Activated CD4-positive, alpha-beta T cell treated with anti-CD3 and anti-CD28 coated beads, Interleukin-2, amount 50 U/mL, for 4 hours (primary cell): ENCODE measurements at regions not wholly inside any gene's neighbourhood (a gene's known extent, or its start where the extent isn't known, plus 50 kb on each side); places are given as distances from the start of the nearest gene placed in this dataset.
"Not testable (repeated sequence)": the region's sequence is repeated elsewhere in the genome, so short reads cannot be mapped to it uniquely, and the experiment has no call there.

Experiments
- DNase-seq, 2 experiments: peaks; one replicate each; pipeline ENCODE4 v3.0.0-alpha.2; 2020

GRCh38 chr9:589723-590122, 251.8 kb upstream of the DMRT1 start:
- DNase-seq, result no peak

DNA sequence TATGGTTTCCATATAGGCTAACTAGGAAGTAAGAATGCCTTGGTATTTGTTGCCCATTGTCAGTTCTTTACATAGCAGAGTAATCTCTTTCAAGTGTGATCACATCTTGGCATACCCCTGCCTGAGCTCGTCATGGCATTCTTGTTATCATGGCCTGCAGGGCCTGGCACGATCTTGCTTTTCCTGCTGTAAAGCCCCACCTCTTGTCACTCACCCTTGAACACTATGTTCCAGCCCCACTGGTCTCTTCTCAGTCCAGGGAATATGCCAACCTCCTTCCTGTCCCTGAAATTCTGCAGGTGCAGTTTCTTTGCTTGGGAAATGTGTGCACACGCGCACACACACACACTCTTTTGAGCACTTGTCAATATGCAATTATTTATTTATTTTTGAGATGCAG, 250.2 kb upstream of the DMRT1 start:
- DNase-seq, result no peak

DNA sequence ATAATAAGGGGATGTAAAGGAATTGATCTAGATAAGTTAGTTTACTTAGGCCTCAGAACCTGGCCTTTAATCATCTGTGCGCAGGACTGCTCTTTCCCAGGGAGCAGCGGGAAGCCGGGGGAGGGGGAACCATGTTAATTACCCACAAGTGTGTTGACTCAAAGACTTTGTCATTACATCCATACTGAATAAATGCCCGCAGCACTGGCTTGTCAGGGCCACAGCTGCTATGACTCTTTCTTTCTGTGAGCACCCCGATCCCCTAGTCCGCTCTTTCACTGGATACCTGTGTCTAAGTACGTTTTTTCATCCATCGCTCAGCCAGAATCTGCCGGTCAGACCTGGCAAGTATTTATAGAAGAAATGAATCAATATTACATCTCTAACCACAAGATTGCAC, 249.3 kb upstream of the DMRT1 start:
- no peak for DNase-seq

DNA sequence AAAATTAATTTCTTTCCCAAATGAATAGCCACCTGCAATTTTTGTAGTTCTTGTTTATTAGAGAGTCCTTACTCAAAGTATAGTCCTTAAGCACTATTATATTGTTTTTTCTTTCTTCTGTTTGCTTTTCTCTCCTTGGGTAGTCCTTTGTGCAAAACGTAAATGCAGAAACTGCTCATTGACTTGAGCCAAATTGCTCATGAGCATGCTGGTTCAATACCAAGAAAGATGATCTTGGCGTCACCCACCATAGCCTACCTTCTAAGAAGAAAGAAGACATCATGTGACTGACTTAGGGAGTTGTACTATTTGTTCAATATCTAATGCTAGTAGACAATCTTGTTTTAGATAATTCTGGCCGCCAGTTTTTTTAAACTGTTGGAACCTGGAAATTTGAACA, 248.8 kb upstream of the DMRT1 start:
- DNase-seq, result no peak

- no peak for DNase-seq
Observed at GRCh38 chr9:593809-594208, 247.7 kb upstream of the DMRT1 start.

DNA sequence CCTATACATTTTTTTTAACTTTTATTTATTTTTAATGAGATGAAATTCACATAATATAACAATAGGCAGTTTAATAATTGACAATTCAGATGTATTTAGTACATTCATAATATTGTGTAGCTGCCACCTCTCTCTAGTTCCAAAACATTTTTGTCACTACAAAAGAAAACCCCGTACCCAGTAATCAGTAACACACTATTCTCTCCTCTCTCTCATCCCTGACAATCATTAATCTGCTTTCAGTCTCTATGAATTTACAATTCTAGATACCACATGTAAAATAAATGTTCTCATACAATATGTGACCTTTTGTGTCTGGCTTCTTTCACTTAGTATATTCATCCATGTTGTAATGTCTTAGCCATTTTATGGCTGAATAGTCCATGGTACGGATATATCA, 244.8 kb upstream of the DMRT1 start:
- no peak for DNase-seq

GRCh38 chr9:600006-600405, 241.5 kb upstream of the DMRT1 start:
- DNase-seq, result no peak

DNA sequence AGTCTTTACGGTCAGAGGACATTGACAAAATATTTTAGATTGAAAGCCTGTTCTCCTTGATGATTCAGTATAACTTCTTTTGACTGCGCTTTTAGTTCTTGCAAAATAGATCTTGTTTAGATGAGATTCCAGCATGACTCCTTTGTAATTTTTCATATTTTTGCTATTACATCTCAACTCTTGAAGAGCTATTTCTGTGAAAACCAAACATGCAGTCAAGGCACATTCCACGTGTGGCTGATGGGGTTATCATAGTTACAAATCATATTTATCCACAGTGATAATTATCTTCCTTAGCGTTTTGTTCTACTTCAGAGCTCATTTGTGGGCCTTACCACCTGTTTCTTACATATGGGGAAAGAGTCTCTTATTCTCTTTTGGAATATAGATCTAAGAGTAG, 238.8 kb upstream of the DMRT1 start:
- no peak for DNase-seq

DNA sequence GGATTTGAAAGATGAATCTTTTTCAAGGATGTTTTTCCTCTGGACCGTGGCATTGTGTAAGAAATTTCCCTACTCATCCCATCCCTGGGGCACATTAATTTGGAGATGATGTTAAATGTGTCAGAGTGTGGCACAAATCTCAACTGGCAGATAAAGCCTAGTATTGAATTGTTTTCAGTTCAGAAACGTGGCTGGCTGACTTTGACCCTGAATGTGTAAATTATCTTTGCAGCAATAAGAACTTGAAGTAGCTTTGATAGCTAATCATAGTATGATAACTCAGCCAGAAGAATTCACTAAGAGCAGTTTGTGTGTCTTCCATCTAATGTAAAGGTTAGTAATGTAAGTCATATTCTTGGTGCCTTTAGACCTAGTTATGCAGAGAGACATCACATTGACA, 238.4 kb upstream of the DMRT1 start:
- no peak for DNase-seq

DNA sequence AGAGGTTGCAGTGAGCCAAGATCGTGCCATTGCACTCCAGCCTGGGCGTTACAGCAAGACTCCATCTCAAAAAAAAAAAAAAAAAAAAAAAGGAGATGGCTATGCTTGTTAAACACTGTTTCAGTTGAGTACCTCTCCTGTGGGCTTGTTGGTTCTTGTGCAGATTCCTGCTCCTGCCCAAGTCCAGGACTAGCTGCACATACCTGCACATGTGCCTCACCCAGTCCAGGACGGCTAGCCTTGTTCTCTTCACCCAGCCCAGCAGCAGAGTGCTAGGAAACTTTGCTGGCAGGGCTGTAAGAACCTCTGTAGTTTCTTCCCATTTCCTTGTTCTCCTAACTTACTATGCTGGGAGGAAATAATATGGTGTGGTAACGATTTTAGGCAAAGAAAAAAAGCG, 234.1 kb upstream of the DMRT1 start:
- DNase-seq, result no peak

DNA sequence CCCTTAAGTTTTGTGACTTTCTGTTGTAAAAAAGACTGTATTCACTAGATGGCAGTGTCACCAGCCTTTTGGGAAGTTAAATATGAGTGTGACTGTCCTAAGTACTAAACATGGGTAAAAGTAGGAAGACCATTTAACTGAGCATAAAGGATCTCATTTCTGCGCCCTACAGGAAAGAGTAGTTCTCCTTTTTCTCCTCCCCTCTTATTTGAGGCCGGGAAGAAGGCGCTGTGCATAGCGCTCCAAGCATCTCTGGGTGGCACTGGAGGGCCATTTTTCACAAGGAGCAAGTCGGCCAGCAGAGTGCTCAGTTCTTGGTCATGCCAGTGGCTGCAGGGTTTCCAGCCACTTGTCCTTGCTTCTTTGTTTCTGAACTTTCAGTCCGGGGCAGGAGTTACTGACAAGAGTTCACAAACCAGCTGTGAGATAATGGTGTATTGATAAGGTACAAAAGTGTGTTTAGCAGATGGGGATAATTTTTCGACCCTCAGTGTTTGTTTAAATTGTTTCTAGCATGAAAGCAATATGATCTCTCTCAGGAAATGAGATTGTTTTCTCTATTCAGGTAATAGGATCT, 227.6 kb upstream of the DMRT1 start:
- DNase-seq, result no peak

DNA sequence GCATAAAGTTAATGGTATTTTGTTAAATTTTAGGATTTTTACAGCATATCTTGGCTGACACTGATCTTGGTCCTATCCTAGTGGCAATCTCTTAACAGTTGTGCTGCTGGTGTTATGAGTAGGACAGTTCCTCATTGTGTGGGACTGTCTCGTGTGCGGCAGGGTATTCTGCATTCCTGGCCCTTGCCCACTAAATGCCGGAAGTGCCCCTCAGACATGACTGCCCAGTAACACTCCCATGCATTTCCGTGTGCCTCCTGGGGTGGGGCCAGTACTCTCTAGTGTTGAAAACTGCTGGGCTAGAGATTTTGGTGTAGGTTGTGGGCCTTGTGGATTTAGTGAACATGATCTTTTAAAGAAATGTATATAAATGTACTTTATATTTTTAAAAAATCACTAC, 227.1 kb upstream of the DMRT1 start:
- DNase-seq, result no peak

DNA sequence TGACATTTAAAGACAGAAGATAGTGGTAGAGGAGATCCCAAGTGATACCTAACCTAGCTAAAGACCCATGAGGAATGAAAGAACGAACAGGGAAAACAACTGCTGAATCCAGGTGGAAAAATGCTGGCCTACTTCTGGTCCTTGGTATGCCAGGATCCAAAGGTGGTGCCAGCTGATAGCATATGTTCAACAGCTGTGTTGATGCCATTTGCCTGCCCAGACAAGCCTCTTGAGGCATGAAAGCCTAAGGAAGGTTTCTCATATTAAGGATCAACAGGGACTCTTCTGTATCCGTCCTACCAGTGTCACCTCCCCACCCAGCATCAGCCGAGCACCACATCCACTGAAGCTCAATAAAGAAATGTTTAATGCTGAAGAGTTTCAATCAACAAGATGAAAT, 225.7 kb upstream of the DMRT1 start:
- no peak for DNase-seq

- DNase-seq, result no peak
Observed at GRCh38 chr9:616694-617093, 224.8 kb upstream of the DMRT1 start.

GRCh38 chr9:617445-618085, 223.9 kb upstream of the DMRT1 start:
- no peak for DNase-seq

- DNase-seq, result no peak
Observed at GRCh38 chr9:618478-618877, 223.0 kb upstream of the DMRT1 start.

DNA sequence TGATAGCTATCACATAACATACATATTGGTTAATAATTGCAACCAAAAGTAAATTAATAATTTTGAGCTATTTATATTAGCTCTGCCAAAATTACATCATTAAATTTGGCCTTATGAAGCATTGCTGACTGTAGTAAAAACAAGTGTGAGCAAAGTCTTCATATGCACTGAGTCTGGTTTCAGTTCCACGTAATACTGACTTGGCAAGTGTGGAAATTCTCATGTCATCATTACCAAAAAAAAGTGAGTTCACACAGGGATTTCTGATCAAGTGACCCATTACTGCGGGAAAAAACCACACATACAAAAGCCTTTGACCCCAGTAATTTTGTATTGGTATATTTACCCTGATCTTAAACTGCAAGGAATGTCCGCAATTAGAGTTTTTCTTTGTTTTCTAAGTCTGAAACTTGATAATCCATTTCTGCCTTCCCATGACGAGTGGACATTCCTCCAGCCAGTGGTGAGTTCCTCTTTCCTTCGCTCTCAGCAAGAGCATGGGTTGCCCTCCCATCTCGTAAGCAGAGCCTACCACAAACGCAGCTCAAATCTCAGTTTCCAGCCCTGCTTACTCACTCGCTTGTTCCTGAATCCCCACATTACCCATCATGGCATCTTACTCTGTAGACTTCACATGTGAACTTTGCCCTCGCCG, 220.2 kb upstream of the DMRT1 start:
- DNase-seq, result no peak

DNA sequence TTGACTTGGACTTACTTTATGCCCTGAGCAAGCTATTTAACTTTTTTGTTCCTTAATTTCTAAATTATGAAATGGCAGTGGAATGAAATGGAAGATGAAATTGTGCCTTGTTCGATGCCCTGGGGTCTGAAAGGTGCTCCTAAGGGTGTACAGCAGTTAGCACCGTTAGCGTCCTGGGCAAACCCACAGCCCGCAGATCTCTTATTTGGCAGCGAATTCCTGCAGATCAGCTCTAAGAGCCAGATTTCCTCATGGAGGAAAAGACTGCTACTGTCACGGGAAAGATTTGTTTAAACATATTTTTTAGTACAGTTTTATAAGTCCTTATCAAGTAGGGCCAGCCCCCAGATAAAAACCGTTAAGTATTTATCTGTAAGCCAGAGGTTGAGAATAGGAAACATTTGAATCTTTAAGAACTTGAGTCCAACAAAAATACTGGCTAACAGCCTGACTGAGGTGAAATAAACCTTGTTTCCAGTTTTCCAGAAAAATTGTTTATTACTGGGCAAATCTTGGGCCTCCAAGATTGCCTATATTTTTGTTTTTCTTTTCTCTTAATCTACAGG, 216.5 kb upstream of the DMRT1 start:
- no peak for DNase-seq

DNA sequence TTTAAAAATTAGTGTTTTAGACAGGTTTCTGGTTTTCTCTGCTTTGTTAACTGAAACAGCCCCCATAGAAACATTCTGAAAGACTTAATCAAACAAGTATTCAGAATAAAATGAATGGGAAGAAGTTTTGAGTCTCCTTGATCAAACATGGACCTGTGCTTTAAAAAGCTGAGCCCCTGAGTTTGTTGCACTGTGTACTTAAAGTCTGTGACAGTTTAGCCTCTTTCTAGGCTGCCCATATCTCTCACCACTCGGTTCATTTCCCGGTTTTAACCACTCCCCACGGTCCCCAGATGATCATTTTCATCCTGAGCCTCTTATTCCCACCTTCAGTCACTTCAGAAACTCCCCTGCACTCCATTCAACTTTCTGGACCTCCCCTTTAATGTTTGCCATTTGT, 215.9 kb upstream of the DMRT1 start:
- no peak for DNase-seq

DNA sequence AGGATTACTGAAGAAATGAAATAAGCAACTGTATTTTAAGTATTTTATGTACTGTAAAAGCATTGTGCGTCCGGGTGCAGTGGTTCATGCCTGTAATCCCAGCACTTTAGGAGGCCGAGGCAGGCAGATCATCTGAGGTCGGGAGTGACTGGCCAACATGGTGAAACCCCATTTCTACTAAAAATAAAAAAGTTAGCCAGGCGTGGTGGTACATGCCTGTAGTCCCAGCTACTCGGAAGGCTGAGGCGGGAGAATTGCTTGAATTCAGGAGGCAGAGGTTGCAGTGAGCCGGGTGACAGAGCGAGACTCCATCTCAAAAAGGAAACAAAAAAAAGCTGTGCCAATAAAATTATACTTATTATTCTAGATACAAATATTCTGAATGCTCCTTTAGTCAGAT, 215.4 kb upstream of the DMRT1 start:
- not testable (repeated sequence) for DNase-seq

- no peak for DNase-seq
Observed at GRCh38 chr9:626596-626995, 214.9 kb upstream of the DMRT1 start.

DNA sequence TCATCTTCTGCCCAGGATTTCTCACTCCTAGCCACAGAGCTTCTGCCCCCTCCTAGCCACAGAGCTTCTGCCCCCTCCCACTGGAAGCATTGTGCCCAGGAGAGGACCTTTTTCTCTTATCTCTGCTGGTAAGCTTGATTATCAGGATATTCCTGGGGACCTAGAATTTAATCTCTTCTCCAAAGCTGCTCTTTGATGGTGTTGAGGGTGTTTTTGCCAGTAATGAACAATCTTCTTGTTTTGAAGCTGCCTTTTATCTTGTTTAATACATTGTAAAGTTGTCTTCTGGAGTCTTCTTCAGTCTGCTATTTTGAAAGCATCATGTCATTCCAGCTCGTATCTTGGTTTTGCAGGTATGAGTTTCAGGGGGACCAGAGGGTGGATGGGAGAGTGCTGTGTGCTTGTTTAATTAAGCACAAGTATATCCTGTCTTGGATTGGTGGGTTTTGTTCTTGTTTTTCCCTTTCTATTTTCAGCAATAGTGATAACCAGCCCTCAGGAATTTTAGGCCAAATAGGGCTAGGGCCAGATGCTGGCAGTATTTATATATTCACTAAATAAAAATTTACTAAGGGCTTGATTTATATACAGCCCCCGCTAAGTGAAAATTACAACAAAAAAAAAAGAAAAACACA, 214.0 kb upstream of the DMRT1 start:
- DNase-seq, result no peak

DNA sequence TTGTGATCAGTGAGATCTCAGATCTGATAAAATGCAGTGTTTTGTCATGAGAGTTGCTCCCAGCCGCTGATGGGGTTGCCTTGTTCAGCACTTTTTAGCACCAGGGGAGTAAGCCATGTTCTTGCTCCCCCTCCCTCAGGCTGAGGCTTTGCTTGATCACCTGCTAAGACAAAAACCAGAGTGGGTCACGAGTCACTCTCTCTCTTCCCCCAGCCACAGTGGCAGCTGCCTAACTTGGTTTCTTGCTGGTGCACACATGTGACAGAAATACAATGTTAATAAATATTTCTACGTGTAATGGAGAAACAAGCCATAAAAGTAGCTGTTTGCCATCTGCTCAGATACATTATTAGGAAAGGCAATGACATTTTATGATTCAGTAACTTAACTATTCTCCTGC, 212.4 kb upstream of the DMRT1 start:
- DNase-seq, result no peak

DNA sequence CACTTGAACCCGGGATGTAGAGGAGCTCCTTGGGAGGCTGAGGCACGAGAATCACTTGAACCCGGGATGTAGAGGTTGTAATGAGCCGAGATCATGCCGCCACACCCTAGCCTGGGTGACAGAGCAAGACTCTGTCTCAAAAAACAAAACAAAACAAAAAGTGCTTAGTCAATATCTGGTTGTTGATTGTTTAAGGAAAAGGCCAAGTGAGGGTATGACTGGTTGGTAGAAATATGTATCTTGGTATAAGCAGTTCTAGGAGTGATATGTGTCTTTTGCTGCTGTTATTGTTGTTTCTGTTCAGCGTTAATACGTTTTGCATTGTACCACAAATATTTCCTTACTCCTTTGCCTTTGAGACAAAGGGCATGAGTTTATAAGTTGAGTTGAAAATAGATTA, 210.7 kb upstream of the DMRT1 start:
- no peak for DNase-seq
